ENCODE measurements at regions not wholly inside any gene's neighbourhood (a gene's known extent, or its start where the extent isn't known, plus 50 kb on each side); places are given as distances from the start of the nearest gene placed in this dataset.
A peak's percentile ranks its signal among the peaks of the same experiment; 100 is the strongest.

DNA sequence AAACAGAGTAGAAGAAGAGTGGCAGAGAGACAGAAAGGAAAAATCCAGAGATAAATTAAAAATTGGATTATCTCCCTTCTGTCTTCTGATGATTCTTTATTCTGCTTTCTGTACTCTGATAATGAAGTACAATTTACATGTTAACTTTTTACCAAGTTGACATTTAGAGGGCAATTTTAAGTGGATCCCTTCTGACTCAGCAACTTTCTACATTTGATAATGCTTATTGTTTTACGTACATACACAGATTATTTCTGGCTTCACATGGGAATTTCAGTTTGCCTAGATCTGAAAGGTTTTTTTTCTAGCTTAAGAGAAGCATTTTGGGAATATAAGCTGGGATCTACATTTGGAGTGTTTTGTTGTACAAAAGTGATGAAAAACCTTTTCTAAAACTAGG lies 491.3 kb downstream of the OTOL1 start:
- Histone ChIP-seq H3K4me3 (no peak overlapping the region), H3K27me3 (no peaks in the 10 kb centered on the region), H3K4me2 (no peak overlapping the region), H3K27ac (no peak overlapping the region), H3K9me3 (replicated peaks in 1 of 11) (no peaks in the 10 kb centered on the region), H3K4me1 (peaks cover 0 to 7% (median 0%) of the 10 kb centered on the region in 10 experiments; a peak in 1 of 20 replicates), H4K20me1 (no peaks in the 10 kb centered on the region), H3K9ac (no peak overlapping the region), H3K36me3 (no peaks in the 10 kb centered on the region)
- TF ChIP-seq Cebpa-rat (IDR thresholded peaks at IDR 0.05), result no peak

DNA sequence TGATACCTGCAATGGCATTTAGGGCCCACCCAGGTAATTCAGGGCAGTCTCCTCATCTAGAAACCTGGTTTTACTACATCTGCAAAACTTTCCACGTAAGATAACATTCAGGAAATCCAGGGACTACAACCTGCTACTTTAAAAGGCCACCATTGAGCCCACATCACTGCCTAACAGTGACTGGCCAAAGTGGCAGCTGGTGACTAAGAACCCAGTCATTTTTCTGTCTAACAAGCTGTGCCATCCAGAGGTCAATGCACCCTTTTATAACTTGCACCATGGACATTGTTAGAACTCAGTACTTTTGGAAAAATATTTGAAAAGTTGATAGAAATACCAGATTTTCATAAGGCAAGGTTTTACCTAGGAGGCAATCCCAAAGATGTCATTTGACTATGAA lies 492.4 kb downstream of the OTOL1 start:
- Histone ChIP-seq H3K9ac (no peak overlapping the region), H3K27me3 (no peaks in the 10 kb centered on the region), H3K36me3 (no peaks in the 10 kb centered on the region), H3K27ac (no peak overlapping the region), H3K4me3 (no peak overlapping the region), H3K4me2 (no peak overlapping the region), H4K20me1 (no peaks in the 10 kb centered on the region), H3K9me3 (replicated peaks in 1 of 11) (no peaks in the 10 kb centered on the region), H3K4me1 (peaks cover 0 to 7% (median 0%) of the 10 kb centered on the region in 10 experiments; a peak in 1 of 20 replicates)
- no peak for TF ChIP-seq Cebpa-rat (IDR thresholded peaks at IDR 0.05)

DNA sequence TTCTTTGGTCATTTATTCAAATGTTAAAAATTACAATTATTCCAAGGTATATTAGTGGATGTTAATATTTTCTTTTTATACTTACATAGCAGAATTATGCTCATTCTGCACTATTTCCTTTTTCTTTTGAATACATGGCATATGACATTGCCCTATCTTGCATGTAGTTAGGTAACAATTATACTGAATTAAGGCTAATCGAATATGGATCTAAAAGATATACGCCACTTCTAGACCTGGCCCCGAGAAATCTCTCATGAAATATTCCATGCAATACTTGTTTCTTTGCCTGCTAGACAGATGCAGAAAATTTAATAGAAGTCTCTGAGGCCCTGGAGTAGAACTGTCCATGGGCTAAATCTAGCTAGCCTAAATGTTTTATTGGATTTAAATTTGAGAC lies 493.4 kb downstream of the OTOL1 start:
- peaks cover 0 to 7% (median 0%) of the 10 kb centered on the region in 10 experiments; a peak in 1 of 20 replicates for H3K4me1 ChIP-seq
- no peaks in the 10 kb centered on the region for H3K36me3 ChIP-seq
- no peak overlapping the region for H3K4me2 ChIP-seq
- H3K9ac ChIP-seq, result no peak overlapping the region
- no peak for TF ChIP-seq Cebpa-rat (IDR thresholded peaks at IDR 0.05)
- no peak overlapping the region for H3K27ac ChIP-seq
- H3K27me3 ChIP-seq, result no peaks in the 10 kb centered on the region
- no peak overlapping the region for H3K4me3 ChIP-seq
- no peaks in the 10 kb centered on the region for H4K20me1 ChIP-seq
- no peaks in the 10 kb centered on the region for H3K9me3 ChIP-seq (replicated peaks in 1 of 11)

DNA sequence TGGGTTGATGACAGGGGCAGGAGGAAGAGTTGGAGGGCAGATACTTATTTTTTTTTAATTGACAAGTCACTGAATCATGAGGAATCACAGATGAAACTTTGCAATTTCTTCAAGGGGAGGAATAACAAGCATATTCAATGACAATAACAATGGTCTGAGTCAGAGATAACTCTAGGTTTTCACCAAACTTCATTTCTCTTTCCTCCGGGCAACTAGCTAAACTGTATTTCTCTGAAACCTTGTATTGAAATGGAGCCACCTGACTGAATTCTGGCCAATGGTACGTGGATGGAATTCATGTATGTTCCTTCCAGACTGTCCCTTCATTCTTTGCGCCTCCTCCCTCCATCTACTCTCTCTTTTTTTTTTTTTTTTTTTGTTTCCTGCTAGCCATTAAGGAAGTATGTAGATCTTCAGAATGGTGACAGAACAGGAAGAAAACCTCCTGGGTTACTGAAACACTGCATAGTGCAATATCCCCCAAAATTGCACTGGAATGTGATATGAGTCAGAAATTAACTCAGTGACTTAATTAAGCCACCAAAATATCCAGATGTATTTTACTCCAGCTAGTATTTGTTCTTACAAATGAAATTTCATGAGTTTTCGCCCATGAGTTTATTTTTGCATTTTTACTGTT lies 495.4 kb downstream of the OTOL1 start:
- TF ChIP-seq Cebpa-rat (IDR thresholded peaks at IDR 0.05), result no peak
- no peaks in the 10 kb centered on the region for H3K9me3 ChIP-seq (replicated peaks in 1 of 11)
- H3K27me3 ChIP-seq, result no peaks in the 10 kb centered on the region

DNA sequence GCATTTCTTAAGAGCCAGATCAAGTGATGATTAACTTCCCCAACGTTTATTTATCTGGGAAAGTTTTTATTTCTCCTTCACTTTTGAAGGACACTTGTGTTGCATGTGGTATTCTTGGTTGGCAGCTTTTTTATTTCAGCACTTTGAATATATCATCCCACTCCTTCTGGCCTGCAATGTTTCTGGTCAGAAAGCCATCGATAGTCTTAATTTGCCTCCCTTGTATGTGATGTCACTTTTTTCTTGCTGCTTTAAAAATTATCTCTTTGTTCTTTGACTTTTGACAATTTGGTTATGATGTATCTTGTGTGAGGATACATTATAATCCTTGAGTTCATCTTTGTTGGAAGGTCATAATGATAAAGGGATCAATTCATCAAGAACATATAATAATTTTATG lies 503.2 kb downstream of the OTOL1 start:
- H4K20me1 ChIP-seq, result no peaks in the 10 kb centered on the region
- H3K4me2 ChIP-seq, result no peak overlapping the region
- no peaks in the 10 kb centered on the region for H3K27me3 ChIP-seq
- H3K9me3 ChIP-seq (replicated peaks in 1 of 11), result peaks cover 0 to 38% (median 20%) of the 10 kb centered on the region in 11 experiments; a peak in 19 of 22 replicates
- peaks cover 0 to 5% (median 0%) of the 10 kb centered on the region in 10 experiments; a peak in 2 of 20 replicates for H3K4me1 ChIP-seq
- no peak overlapping the region for H3K4me3 ChIP-seq
- no peaks in the 10 kb centered on the region for H3K36me3 ChIP-seq
- H3K9ac ChIP-seq, result no peak overlapping the region
- H3K27ac ChIP-seq, result no peak overlapping the region
- TF ChIP-seq Cebpa-rat (IDR thresholded peaks at IDR 0.05), result no peak

More for the DNA sequence above, 495.4 kb downstream of the OTOL1 start:
- Histone ChIP-seq H4K20me1 (no peaks in the 10 kb centered on the region), H3K27ac (no peak overlapping the region), H3K4me3 (no peak overlapping the region), H3K36me3 (no peaks in the 10 kb centered on the region), H3K9ac (no peak overlapping the region), H3K4me1 (peaks cover 0 to 7% (median 0%) of the 10 kb centered on the region in 10 experiments; a peak in 1 of 20 replicates), H3K4me2 (peak overlapping the region in 1 of 11 experiments; percentile 17; a peak in 2 of 22 replicates)

DNA sequence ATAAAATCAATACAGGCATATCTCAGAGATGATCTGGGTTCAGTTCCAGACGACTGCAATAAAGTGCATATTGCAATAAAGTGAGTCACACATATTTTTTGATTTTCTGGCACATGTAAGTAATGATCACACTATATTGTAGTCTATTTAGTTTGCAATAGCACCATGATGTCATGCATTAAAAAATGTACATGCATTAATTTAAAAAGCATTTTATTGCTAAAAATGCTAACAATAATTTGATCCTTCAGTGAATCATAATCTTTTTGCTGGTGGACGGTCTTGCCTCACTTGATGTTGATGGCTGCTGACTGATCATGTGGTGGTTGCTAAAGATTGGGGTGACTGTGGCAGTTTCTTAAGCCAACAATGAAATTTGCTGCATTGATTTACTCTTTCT lies 511.1 kb downstream of the OTOL1 start:
- Histone ChIP-seq H3K9me3 (replicated peaks in 1 of 11) (peaks cover 0 to under 1% (median 0%) of the 10 kb centered on the region in 11 experiments; a peak in 1 of 22 replicates), H4K20me1 (no peaks in the 10 kb centered on the region), H3K36me3 (no peaks in the 10 kb centered on the region), H3K4me3 (no peak overlapping the region), H3K9ac (no peak overlapping the region), H3K27ac (no peak overlapping the region), H3K27me3 (no peaks in the 10 kb centered on the region), H3K4me2 (no peak overlapping the region), H3K4me1 (peaks cover 0 to 5% (median 0%) of the 10 kb centered on the region in 10 experiments; a peak in 2 of 20 replicates)
- no peak for TF ChIP-seq Cebpa-rat (IDR thresholded peaks at IDR 0.05)

DNA sequence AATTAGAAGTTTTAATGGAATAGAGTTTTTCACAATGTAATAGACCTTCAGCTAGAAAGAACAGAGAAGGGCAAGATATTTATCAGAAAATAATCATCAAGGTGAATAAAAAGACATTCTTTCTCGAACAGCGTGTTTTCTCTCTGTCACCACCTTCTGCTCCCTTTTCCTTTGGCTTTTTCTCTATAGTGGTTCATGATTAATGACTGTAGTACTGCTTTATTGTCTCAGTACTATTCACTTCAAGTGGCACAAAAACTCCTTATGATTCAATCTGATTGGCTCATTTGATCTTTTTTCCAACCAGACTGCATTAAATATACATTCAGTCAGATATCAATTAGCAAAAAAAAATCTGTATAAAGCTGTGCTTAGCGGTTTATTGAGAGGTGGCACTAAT lies 516.0 kb downstream of the OTOL1 start:
- no peak for TF ChIP-seq Cebpa-rat (IDR thresholded peaks at IDR 0.05)
- H3K9me3 ChIP-seq (replicated peaks in 1 of 11), result no peaks in the 10 kb centered on the region
- H3K4me2 ChIP-seq, result no peak overlapping the region
- no peaks in the 10 kb centered on the region for H3K36me3 ChIP-seq
- no peaks in the 10 kb centered on the region for H3K27me3 ChIP-seq
- no peak overlapping the region for H3K27ac ChIP-seq
- no peak overlapping the region for H3K4me3 ChIP-seq
- no peaks in the 10 kb centered on the region for H4K20me1 ChIP-seq
- no peaks in the 10 kb centered on the region for H3K4me1 ChIP-seq
- no peak overlapping the region for H3K9ac ChIP-seq

DNA sequence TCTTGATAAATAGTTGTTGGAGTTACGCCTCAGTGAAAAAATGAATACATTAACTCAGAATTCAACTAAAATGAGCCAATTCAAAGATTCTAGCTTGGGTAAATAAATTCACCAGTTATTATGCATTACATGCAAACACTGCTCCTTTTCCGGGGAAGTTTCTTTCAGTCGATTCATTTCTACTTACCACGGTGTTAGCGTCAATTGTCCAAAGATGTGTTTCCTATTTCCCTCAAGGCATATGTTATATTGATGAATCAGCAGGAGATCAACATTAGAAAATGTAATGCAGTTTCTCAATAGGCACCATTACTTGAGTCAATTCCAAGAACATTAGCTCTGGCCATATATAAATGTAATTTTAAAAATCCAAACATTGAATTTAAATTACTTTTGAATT lies 517.7 kb downstream of the OTOL1 start:
- Histone ChIP-seq H3K4me2 (no peak overlapping the region), H3K36me3 (no peaks in the 10 kb centered on the region), H3K27me3 (no peaks in the 10 kb centered on the region), H3K4me1 (no peaks in the 10 kb centered on the region), H3K9ac (no peak overlapping the region), H3K27ac (no peak overlapping the region), H4K20me1 (no peaks in the 10 kb centered on the region), H3K9me3 (replicated peaks in 1 of 11) (no peaks in the 10 kb centered on the region), H3K4me3 (no peak overlapping the region)
- no peak for TF ChIP-seq Cebpa-rat (IDR thresholded peaks at IDR 0.05)

DNA sequence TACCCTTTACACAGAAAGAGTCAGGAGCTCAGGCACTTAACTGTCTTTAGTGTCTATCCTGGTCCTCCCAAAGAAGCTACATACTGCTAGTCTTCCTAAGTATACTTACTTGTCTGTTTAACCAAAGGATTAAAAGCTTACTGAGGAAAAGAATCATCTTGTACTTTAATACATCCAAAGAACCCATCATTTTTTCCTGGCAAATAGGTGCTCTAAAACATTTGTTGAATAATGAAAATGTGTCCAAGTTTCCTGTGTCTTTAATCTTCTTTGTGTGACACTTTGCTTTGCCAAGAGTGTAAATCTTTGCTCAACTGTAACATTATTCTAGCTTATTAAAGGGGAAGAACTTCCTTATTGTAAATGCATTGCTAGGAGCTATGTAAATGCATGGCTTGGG lies 519.2 kb downstream of the OTOL1 start:
- Histone ChIP-seq H3K27ac (no peak overlapping the region), H3K9me3 (replicated peaks in 1 of 11) (no peaks in the 10 kb centered on the region), H3K4me2 (no peak overlapping the region), H3K4me1 (no peaks in the 10 kb centered on the region), H3K9ac (no peak overlapping the region), H3K27me3 (no peaks in the 10 kb centered on the region), H4K20me1 (no peaks in the 10 kb centered on the region), H3K36me3 (no peaks in the 10 kb centered on the region), H3K4me3 (no peak overlapping the region)
- no peak for TF ChIP-seq Cebpa-rat (IDR thresholded peaks at IDR 0.05)

DNA sequence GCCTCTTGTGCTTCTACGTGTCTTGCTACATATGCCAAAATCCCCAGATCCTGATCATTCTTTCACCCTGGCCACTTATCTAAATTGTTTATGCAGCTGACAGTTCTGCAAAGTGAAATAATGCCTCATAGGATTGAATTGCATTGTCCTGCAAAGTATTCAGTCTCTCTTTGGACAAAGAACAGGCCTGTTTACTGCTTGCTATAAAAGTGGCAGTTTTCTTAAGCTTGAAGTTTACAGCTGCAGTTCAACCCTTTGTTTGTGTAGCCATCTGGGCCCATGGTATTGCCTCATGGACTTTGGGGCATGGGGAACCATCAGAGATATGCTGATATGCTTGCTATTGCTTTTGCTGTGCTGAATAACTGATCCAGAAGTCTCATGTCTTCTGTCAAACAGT lies 523.2 kb downstream of the OTOL1 start:
- no peaks in the 10 kb centered on the region for H3K27me3 ChIP-seq
- H4K20me1 ChIP-seq, result no peaks in the 10 kb centered on the region
- no peaks in the 10 kb centered on the region for H3K9me3 ChIP-seq (replicated peaks in 1 of 11)
- no peak overlapping the region for H3K4me3 ChIP-seq
- TF ChIP-seq Cebpa-rat (IDR thresholded peaks at IDR 0.05), result no peak
- H3K27ac ChIP-seq, result no peak overlapping the region
- no peak overlapping the region for H3K9ac ChIP-seq
- H3K36me3 ChIP-seq, result no peaks in the 10 kb centered on the region
- no peaks in the 10 kb centered on the region for H3K4me1 ChIP-seq
- no peak overlapping the region for H3K4me2 ChIP-seq

Data from BLaER1 treated with 17β-estradiol and CSF1 and Interleukin-3, amounts not matched to agents 10 nM and 100 nM (cell line).